Neural cell (in vitro differentiated cells): ENCODE measurements at regions not wholly inside any gene's neighbourhood (a gene's known extent, or its start where the extent isn't known, plus 50 kb on each side); places are given as distances from the start of the nearest gene placed in this dataset.

Source experiments
- H2AFZ ChIP-seq: fragments of 200-600, 300-800 bp; sonication (generic), shearing (Covaris generic); 2 replicates; pipeline ENCODE4 v1.6.0; 2014; ENCODE audit warnings: low read depth, mild to moderate bottlenecking, antibody characterized with exemption, low read length, moderate library complexity
- H3F3A ChIP-seq: fragments of 200-600 bp; shearing (Covaris generic); 2 replicates; pipeline ENCODE4 v1.6.1; 2016; ENCODE audit warnings: mild to moderate bottlenecking, moderate library complexity, mixed read lengths, antibody characterized with exemption, low read length; ENCODE audit not compliant: insufficient read depth, poor library complexity, severe bottlenecking
- H3K27ac ChIP-seq: fragments of 200-600, 300-800 bp; sonication (generic), shearing (Covaris generic); 2 replicates; pipeline ENCODE4 v1.5.1; 2014; ENCODE audit warnings: mild to moderate bottlenecking, low read length, moderate library complexity
- H3K27me3 ChIP-seq: fragments of 300-800, 200-600 bp; sonication (generic), shearing (Covaris generic); 2 replicates; pipeline ENCODE4 v1.6.0; 2014; ENCODE audit warnings: mild to moderate bottlenecking, low read depth, low read length, moderate library complexity; ENCODE audit not compliant: insufficient read depth
- H3K36me3 ChIP-seq: fragments of 300-800, 200-600 bp; sonication (generic), shearing (Covaris generic); 2 replicates; pipeline ENCODE4 v1.5.1; 2014; ENCODE audit warnings: mild to moderate bottlenecking, antibody characterized with exemption, low read length, moderate library complexity; ENCODE audit not compliant: insufficient read depth
- H3K4me2 ChIP-seq: fragments of 300-800, 200-600 bp; sonication (generic), shearing (Covaris generic); 2 replicates; pipeline ENCODE4 v1.6.0; 2014; ENCODE audit warnings: mild to moderate bottlenecking, low read length
- H3K4me3 ChIP-seq: fragments of 300-800, 200-600 bp; sonication (generic), shearing (Covaris generic); 2 replicates; pipeline ENCODE4 v1.5.1; 2014; ENCODE audit warnings: mild to moderate bottlenecking, low read length, moderate library complexity
- H3K79me2 ChIP-seq: fragments of 200-600 bp; shearing (Covaris generic); replicated peaks from 2 replicates; pipeline ENCODE4 v1.6.0; 2014; ENCODE audit warnings: mild to moderate bottlenecking, low read length, moderate library complexity; ENCODE audit not compliant: insufficient read depth
- H3K9ac ChIP-seq: fragments of 300-800, 200-600 bp; sonication (generic), shearing (Covaris generic); 2 replicates; pipeline ENCODE4 v1.6.1; 2016; ENCODE audit warnings: mild to moderate bottlenecking, low read length, mixed read lengths
- H3K9me2 ChIP-seq: fragments of 200-600 bp; shearing (Covaris generic); 2 replicates; pipeline ENCODE4 v1.6.1; 2016; ENCODE audit warnings: mild to moderate bottlenecking, low read length, mixed read lengths; ENCODE audit not compliant: insufficient read depth
- H3K9me3 ChIP-seq: fragments of 200-600, 300-800 bp; sonication (generic), shearing (Covaris generic); 2 replicates; pipeline ENCODE4 v1.6.1; 2016; ENCODE audit warnings: mild to moderate bottlenecking, mixed run types, low read length, moderate library complexity, mixed read lengths
- H4K20me1 ChIP-seq: fragments of 200-600 bp; shearing (Covaris generic); 2 replicates; pipeline ENCODE4 v1.6.1; 2016; ENCODE audit warnings: mild to moderate bottlenecking, mixed run types; ENCODE audit not compliant: insufficient read depth
- EZH2 ChIP-seq: fragments of 200-600, 300-800 bp; shearing (Covaris generic), sonication (generic); IDR thresholded peaks from 2 replicates; pipeline ENCODE4 v1.6.1; 2014; ENCODE audit warnings: antibody characterized with exemption, low read length, borderline replicate concordance, mild to moderate bottlenecking; ENCODE audit not compliant: insufficient read depth, poor library complexity, severe bottlenecking
- MXI1 ChIP-seq: fragments of 450-650 bp; conservative IDR thresholded peaks from 2 replicates; pipeline ENCODE4 v1.6.1; 2014; ENCODE audit warnings: antibody characterized with exemption, mild to moderate bottlenecking; ENCODE audit not compliant: poor library complexity, severe bottlenecking
- POLR2AphosphoS5 ChIP-seq: IDR thresholded peaks from 2 replicates; pipeline ENCODE4 v1.6.1; 2012
- RAD21 ChIP-seq: fragments of 450-650 bp; conservative IDR thresholded peaks from 2 replicates; pipeline ENCODE4 v1.6.1; 2014; ENCODE audit warnings: antibody characterized with exemption, mild to moderate bottlenecking, moderate library complexity
- TAF1 ChIP-seq: IDR thresholded peaks from 2 replicates; pipeline ENCODE4 v1.6.1; 2012; ENCODE audit warnings: low read depth
- TF ChIP-seq, protein P1 (sequence below): fragments of 450-650 bp; IDR thresholded peaks from 2 replicates; pipeline ENCODE4 v1.5.1; 2014; ENCODE audit warnings: antibody characterized with exemption, mild to moderate bottlenecking, moderate library complexity; ENCODE audit not compliant: poor library complexity, severe bottlenecking
- TF ChIP-seq, protein P2 (sequence below): IDR thresholded peaks from 2 replicates; pipeline ENCODE4 v1.6.1; 2012; ENCODE audit warnings: borderline replicate concordance

DNA sequence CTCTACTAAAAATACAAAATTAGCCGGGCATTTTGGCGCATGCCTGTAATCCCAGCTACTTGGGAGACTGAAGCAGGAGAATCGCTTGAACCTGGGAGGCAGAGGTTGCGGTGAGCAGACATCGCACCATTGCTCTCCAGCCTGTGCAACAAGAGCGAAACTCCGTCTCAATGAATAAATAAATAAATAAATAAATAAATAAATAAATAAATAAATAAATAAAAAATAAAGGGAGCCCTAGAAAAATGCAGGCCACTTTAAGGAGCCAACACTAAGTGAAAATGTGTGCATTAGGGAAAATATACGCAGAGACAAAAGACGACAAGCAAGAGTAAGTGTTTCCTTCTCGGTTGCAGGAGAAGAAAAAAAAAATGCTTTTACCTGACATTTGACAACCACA lies 132.6 kb upstream of the CDH10 start:
- Histone ChIP-seq H3K27ac (no peak overlapping the region), H3K4me3 (no peak overlapping the region), H3K79me2 (no peaks in the 10 kb centered on the region), H3K36me3 (no peaks in the 10 kb centered on the region), H3K9ac (no peak overlapping the region), H3F3A (no peaks in the 10 kb centered on the region), H4K20me1 (no peaks in the 10 kb centered on the region), H3K4me2 (no peak overlapping the region), H3K9me3 (no peaks in the 10 kb centered on the region), H3K9me2 (no peaks in the 10 kb centered on the region), H3K27me3 (no peaks in the 10 kb centered on the region), H2AFZ (no peak overlapping the region)
- TF ChIP-seq, protein P1, sequence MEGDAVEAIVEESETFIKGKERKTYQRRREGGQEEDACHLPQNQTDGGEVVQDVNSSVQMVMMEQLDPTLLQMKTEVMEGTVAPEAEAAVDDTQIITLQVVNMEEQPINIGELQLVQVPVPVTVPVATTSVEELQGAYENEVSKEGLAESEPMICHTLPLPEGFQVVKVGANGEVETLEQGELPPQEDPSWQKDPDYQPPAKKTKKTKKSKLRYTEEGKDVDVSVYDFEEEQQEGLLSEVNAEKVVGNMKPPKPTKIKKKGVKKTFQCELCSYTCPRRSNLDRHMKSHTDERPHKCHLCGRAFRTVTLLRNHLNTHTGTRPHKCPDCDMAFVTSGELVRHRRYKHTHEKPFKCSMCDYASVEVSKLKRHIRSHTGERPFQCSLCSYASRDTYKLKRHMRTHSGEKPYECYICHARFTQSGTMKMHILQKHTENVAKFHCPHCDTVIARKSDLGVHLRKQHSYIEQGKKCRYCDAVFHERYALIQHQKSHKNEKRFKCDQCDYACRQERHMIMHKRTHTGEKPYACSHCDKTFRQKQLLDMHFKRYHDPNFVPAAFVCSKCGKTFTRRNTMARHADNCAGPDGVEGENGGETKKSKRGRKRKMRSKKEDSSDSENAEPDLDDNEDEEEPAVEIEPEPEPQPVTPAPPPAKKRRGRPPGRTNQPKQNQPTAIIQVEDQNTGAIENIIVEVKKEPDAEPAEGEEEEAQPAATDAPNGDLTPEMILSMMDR = no peak
- TF ChIP-seq TAF1 = no peak
- TF ChIP-seq EZH2 = no peak
- TF ChIP-seq RAD21 = no peak
- TF ChIP-seq, protein P2, sequence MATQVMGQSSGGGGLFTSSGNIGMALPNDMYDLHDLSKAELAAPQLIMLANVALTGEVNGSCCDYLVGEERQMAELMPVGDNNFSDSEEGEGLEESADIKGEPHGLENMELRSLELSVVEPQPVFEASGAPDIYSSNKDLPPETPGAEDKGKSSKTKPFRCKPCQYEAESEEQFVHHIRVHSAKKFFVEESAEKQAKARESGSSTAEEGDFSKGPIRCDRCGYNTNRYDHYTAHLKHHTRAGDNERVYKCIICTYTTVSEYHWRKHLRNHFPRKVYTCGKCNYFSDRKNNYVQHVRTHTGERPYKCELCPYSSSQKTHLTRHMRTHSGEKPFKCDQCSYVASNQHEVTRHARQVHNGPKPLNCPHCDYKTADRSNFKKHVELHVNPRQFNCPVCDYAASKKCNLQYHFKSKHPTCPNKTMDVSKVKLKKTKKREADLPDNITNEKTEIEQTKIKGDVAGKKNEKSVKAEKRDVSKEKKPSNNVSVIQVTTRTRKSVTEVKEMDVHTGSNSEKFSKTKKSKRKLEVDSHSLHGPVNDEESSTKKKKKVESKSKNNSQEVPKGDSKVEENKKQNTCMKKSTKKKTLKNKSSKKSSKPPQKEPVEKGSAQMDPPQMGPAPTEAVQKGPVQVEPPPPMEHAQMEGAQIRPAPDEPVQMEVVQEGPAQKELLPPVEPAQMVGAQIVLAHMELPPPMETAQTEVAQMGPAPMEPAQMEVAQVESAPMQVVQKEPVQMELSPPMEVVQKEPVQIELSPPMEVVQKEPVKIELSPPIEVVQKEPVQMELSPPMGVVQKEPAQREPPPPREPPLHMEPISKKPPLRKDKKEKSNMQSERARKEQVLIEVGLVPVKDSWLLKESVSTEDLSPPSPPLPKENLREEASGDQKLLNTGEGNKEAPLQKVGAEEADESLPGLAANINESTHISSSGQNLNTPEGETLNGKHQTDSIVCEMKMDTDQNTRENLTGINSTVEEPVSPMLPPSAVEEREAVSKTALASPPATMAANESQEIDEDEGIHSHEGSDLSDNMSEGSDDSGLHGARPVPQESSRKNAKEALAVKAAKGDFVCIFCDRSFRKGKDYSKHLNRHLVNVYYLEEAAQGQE = no peak
- TF ChIP-seq MXI1 = no peak

DNA sequence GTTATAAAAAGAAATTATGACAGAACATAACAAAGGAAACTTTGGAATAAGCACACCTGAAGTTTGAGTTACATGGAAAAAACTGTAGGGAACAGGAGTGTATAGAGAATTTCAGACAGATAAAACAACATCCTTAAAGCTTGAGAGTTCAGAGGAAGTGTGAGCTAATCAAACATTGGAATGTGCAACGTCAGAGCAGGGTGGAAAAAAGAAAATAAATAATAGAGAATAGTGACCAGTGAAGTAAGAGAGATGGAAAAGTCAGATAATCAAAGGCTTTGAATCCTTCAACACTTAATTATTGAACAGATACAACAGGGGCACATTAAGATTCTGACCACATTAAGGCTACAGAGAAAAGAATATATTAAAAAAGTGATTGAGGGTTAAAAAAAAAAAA lies 128.5 kb upstream of the CDH10 start:
- Histone ChIP-seq H3K4me2 (no peak overlapping the region), H4K20me1 (no peaks in the 10 kb centered on the region)

DNA sequence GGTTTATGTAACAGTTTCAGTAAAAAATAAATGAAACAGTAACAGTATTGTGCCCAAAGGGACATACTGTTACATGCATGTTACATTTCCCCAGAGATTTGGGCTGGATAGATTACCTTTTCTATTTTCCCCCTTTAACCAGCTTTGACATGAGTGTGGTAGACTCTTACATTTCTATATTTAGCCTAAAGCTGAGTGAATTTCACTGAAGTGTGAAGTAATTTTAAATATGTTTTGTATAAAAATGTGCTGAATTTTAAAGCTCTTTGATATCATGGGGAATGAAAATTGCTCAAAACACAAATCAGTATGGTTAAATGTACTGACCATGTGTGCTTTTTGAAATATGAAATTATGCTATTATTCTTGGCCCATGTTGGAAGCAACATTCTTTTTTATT lies 122.3 kb upstream of the CDH10 start:
- Histone ChIP-seq H3K4me3 (no peak overlapping the region), H3K79me2 (no peaks in the 10 kb centered on the region), H3K27ac (no peak overlapping the region), H3F3A (no peaks in the 10 kb centered on the region), H3K36me3 (no peaks in the 10 kb centered on the region), H3K9ac (no peak overlapping the region), H3K9me3 (no peaks in the 10 kb centered on the region), H3K27me3 (no peaks in the 10 kb centered on the region), H3K4me2 (no peak overlapping the region), H2AFZ (no peak overlapping the region), H3K9me2 (no peaks in the 10 kb centered on the region), H4K20me1 (no peaks in the 10 kb centered on the region)
- TF ChIP-seq POLR2AphosphoS5 = no peak
- TF ChIP-seq MXI1 = no peak

More for the DNA sequence above, 128.5 kb upstream of the CDH10 start:
- Histone ChIP-seq H3K27ac (no peak overlapping the region), H3K4me3 (no peak overlapping the region), H2AFZ (no peak overlapping the region), H3F3A (no peaks in the 10 kb centered on the region), H3K79me2 (no peaks in the 10 kb centered on the region), H3K9me3 (no peaks in the 10 kb centered on the region), H3K27me3 (no peaks in the 10 kb centered on the region), H3K9ac (no peak overlapping the region), H3K9me2 (no peaks in the 10 kb centered on the region), H3K36me3 (no peaks in the 10 kb centered on the region)
- TF ChIP-seq EZH2 (no peak), POLR2AphosphoS5 (no peak)
